HG03457 (cell line): ENCODE measurements at regions not wholly inside any gene's neighbourhood (a gene's known extent, or its start where the extent isn't known, plus 50 kb on each side); places are given as distances from the start of the nearest gene placed in this dataset.
"Not testable (repeated sequence)": the region's sequence is repeated elsewhere in the genome, so short reads cannot be mapped to it uniquely, and the experiment has no call there.

ENCODE experiments used
- ATAC-seq: cut with Tn5 transposase; IDR thresholded peaks from one replicate; pipeline ENCODE4 v1.9.1; 2021; ENCODE audit warnings: moderate number of reproducible peaks; ENCODE audit not compliant: unreplicated experiment

- no peak for ATAC-seq
Observed at GRCh38 chr18:65206551-65207260, 544.1 kb upstream of the CDH7 start.

GRCh38 chr18:65202091-65202490 is 548.7 kb upstream of the CDH7 start:
- ATAC-seq = no peak

DNA sequence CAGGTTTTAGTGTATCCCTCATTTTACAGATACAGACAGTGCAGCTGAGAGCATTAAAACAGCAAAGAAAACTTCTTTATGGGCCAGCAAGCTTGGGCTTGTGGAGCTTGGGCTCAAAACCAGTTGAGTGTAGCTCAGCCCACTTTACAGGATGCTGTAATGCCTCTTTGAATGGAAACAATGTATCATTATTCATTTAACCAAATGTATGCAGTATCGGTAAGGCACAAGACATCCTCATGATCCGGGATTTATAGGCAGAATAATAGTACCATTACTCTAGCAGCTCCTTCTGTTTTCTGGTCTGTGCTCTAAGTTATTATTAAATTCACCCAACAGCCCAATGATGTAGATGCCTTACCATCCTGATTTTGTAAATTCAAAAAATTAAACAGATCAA is 575.1 kb upstream of the CDH7 start:
- ATAC-seq = no peak

- ATAC-seq = not testable (repeated sequence)
Observed at GRCh38 chr18:65162086-65162485, 588.7 kb upstream of the CDH7 start.

DNA sequence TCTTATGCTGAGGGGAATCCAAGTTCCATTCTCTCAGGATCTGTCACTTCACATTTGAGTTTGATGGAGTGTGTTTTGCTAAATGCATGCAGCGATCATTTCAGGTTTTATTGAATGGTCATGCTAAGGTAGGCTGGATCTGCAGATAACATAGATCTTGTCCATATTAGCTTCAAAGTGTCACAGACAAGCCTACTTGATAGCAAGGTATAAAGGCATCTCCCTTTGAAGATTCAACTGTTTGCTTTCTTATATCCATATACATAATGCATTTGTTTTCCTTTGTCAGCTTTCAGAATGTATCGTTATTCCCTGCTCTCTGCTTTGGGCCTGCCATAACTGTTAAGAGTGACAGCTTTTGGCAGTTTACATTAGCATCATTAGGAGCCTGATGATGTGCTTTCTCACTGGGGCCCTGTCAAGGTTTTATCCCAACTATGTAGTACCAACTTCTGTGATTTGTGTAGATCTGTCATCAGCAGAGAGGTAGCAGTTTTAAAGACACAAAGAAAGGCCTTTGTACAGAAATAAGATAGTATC is 604.3 kb upstream of the CDH7 start:
- no peak for ATAC-seq

DNA sequence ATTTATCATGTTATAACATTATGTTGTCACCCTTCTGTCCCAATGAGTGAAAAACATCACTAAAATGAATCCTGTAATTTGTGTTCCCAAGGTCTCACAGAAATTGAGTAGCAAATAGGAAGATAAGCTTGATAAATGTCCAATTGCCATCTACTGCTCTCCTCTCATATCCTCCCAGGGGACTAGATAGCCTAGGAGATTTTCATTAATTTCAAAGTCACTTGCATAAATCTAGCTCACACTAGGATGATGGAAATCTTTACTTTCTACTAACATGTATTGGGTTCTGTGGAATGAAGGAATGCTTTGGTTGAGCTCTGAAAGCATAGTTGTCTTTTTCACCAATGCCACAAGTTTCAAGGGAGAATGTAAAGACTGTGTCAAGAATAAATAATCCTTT is 605.5 kb upstream of the CDH7 start:
- ATAC-seq = no peak

- no peak for ATAC-seq
Observed at GRCh38 chr18:65133610-65134009, 617.2 kb upstream of the CDH7 start.

GRCh38 chr18:65124633-65125032 is 626.2 kb upstream of the CDH7 start:
- no peak for ATAC-seq

DNA sequence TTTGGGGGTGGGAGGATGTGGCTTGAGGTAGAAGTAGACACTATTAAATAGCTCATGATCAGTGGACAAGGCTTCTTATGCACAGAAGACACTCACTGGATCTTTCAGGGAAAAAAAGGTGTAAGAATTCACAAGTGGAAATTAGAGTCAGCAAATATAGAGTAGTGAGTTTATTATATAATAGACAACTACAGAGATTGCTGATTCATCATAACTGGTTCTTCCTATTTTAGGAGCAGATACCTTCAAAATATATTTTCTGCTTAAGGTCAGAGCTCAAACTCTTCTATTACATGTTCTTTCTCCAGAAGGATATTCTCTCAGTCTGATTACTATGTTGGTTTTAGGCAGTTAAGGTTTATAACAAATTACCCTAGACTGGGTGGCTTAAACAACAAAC is 646.9 kb upstream of the CDH7 start:
- ATAC-seq = no peak

GRCh38 chr18:65093346-65093745 is 657.5 kb upstream of the CDH7 start:
- no peak for ATAC-seq

GRCh38 chr18:65091744-65092329 is 659.0 kb upstream of the CDH7 start:
- ATAC-seq = no peak

DNA sequence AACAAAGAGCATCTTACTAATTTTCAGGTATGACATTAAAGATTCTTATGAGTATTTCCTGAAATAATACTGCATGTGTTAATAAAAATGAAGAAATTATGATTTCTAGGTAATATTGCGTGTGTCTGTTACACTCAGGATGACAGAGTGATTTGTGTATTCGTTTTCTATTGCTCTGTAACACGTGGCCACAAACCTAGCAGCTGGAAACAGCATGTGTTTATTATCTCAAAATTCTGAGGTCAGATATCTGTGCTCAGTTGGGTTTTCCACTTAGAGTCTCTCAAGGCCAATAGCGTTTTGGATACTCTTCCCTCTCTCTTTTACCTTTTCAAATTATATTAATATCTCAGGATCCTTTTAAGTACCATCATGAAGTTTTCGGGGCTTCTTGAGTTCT is 667.9 kb upstream of the CDH7 start:
- no peak for ATAC-seq

- no peak for ATAC-seq
Observed at GRCh38 chr18:65081786-65082185, 669.0 kb upstream of the CDH7 start.

DNA sequence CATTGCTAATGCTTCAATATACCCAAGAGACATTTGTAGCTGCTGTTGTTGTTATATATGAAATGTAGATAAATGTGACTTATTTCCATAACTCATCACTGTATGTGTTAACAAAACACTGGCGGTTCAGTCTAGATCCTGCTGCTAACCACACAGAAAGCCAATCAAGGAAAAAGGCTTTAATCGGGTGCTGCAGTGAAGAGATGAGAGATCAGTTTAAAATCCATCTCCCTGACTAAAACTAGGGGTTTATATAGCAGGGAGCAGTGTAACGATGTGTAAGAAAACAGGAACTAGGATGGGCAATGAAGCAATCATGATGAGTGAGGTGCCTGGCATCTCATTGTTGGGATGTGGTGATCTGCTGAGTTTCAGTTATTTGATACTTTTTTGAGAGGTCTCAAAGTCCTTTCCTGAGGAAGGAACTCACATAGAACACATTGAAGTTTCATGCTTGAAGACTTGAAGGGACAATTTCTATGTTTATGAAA is 677.7 kb upstream of the CDH7 start:
- no peak for ATAC-seq

GRCh38 chr18:65057439-65058083 is 693.3 kb upstream of the CDH7 start:
- ATAC-seq = no peak

- no peak for ATAC-seq
Observed at GRCh38 chr18:65056575-65056974, 694.2 kb upstream of the CDH7 start.

DNA sequence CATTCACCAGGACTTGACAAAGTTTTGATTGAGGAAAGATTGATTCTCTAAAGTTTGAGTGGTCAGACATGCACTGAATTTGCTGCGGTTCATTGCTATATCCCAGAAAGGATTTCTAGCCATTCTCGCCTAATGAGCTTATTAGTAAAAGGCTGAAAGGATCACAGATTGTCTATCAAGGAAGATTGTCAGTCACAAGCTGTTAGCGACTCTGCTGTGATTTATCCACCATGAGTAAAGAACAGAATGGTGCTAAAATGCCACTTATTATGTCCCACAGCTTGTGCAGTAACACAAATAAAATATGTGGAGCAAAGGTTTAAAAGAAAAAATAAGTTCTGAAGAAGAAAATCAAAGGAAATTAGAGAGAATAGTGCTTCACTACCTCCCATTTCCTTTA is 701.2 kb upstream of the CDH7 start:
- no peak for ATAC-seq

- no peak for ATAC-seq
Observed at GRCh38 chr18:65039578-65039977, 711.2 kb upstream of the CDH7 start.

GRCh38 chr18:65035701-65036100 is 715.1 kb upstream of the CDH7 start:
- ATAC-seq = no peak

DNA sequence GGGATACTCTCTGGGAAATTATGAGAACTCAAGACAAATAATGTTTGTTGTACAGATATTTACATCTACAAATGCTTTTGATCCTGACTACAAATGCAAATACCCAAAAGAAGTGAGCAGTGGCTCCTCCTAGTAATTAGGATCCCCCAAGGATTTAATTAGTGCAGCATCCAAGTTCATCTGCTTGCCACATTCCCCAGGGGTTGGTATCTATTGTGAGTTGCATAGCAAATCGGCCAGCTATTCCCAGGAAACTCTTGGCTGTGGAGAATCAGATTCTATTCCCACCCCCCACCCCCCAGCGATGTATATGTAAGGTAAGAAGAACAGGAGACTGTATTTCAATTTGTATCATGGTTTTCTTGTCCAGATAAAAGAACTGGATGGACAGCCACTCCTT is 725.1 kb upstream of the CDH7 start:
- ATAC-seq = no peak

GRCh38 chr18:65021021-65021420 is 729.8 kb upstream of the CDH7 start:
- no peak for ATAC-seq

DNA sequence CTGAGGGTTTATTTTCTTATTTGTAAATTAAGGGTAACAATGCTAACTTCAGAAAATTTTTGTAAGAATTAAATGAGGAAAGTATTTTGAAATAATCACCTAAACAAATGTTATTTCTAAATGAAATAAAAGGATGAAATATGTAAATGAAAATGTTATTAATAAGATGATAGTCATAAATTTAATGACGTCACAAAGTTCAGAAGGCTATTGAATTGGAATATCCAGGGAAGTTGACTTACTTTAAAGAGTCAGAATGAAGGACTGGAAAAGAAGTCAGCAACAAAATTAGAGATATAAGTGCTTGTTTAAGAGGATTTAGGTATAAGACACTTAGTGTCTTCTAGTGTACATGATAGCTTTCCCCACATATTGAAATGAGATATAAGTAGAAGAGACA is 732.6 kb upstream of the CDH7 start:
- no peak for ATAC-seq
